NB4 (cell line): ENCODE measurements at regions not wholly inside any gene's neighbourhood (a gene's known extent, or its start where the extent isn't known, plus 50 kb on each side); places are given as distances from the start of the nearest gene placed in this dataset.

Experiments
- TF ChIP-seq, protein P1 (sequence below): IDR thresholded peaks from one replicate; pipeline ENCODE4 v1.5.1; 2012; ENCODE audit warnings: low read depth, low read length
- TF ChIP-seq, protein P2 (sequence below): IDR thresholded peaks from 2 replicates; pipeline ENCODE4 v1.6.1; 2011; ENCODE audit warnings: low read depth, low read length

DNA sequence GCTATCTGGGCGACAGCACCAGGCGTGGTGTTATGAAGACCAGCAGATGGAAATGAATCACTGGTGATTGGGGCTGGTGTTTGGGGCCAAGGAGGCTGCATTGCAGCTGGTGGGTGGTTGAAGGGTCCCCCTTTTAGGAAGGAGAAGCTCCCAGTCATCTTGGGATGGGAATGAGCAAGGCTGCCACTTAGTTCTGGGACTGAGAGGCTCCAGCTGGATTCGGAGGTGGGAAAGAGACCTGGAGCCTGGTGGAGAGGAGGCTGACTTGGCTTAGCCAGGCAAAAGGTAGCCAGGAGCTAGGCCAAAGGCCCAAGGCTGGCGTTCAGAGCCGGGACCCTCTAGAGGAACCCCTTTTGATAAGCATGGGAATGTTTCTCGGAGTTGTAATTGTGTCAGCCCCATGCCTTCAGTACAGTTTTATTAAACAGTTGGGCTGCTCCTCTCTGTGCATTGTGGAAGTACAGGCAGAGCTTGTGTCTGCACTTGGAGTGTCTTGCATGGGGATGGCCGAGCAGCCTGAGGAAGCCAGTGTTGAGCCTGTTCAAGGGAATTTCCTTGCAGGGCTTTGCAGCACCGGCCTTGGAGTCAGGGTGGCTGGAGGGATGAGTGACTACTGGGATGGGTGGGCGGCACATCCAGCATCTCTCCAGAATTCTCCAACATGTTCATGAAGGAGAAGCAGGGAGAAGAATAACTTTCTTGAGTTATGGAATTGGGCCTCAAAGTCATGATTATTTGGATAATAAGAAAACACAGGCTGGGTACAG lies 234.9 kb downstream of the BAMBI start:
- TF ChIP-seq, protein P1, sequence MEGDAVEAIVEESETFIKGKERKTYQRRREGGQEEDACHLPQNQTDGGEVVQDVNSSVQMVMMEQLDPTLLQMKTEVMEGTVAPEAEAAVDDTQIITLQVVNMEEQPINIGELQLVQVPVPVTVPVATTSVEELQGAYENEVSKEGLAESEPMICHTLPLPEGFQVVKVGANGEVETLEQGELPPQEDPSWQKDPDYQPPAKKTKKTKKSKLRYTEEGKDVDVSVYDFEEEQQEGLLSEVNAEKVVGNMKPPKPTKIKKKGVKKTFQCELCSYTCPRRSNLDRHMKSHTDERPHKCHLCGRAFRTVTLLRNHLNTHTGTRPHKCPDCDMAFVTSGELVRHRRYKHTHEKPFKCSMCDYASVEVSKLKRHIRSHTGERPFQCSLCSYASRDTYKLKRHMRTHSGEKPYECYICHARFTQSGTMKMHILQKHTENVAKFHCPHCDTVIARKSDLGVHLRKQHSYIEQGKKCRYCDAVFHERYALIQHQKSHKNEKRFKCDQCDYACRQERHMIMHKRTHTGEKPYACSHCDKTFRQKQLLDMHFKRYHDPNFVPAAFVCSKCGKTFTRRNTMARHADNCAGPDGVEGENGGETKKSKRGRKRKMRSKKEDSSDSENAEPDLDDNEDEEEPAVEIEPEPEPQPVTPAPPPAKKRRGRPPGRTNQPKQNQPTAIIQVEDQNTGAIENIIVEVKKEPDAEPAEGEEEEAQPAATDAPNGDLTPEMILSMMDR: no peak
- TF ChIP-seq, protein P2, sequence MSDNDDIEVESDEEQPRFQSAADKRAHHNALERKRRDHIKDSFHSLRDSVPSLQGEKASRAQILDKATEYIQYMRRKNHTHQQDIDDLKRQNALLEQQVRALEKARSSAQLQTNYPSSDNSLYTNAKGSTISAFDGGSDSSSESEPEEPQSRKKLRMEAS: no peak
